Spleen (tissue), 7 donors: ENCODE measurements at regions not wholly inside any gene's neighbourhood (a gene's known extent, or its start where the extent isn't known, plus 50 kb on each side); places are given as distances from the start of the nearest gene placed in this dataset.

Experiments
- POLR2A ChIP-seq, 3 donors: fragments of 450-650 bp; IDR thresholded peaks; one replicate each; pipeline ENCODE4 v1.5.1; 2017; ENCODE audit warnings: antibody characterized with exemption in 3 of 3, mild to moderate bottlenecking in 1 of 3
- TF ChIP-seq, protein P1 (sequence below), 11 experiments: fragments of 200-600 bp in 7 of 11; fragments of 450-650 bp in 4 of 11; sonication (generic) in 4 of 11; IDR thresholded peaks in 8 of 11; conservative IDR thresholded peaks in 3 of 11; 1 replicate in 7 of 11; 2 replicates in 4 of 11; pipeline versions ENCODE4 v1.4.0 to v1.8.0; 2016 to 2021; ENCODE audit warnings: antibody characterized with exemption in 11 of 11, inconsistent platforms in 4 of 11, mild to moderate bottlenecking in 1 of 11
- donor health status: DM: no; HTN: no; CAD: no; lungs with moderate emphysema.
- donor health status: DM: no; HTN: no; CAD: no.
- donor health status: DM: no; HTN: no; CAD: no.

DNA sequence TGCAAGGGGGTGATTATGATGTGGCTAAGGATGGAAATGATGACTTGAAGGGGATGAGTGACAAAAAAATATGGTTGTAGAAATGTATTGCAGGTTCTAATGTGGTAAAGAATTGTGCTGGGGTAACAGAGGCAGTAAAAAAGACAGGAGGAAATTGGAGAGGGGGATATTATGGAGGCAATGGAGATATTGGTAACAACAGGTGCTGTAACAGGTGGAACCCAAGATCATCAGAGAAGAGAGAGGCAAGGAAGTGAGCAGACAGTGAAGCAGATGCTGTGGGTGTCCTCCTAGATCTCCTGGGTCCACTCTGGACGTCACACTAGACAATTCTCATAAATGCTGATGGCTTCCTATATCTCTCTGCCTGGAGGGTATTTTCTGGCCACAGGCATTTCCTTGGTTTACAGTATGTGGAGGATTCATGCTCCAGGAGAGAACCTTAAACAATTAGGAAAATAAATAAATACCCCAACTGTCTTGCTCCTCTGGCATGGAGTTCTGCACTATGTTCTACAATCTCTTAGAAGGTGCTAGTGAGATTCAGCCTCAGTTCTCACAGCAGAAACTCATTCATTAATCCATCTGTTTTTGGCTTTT is 620.3 kb upstream of the PLXNA2 start:
- no peak for TF ChIP-seq POLR2A (IDR thresholded peaks at IDR 0.05)
- TF ChIP-seq, protein P1, sequence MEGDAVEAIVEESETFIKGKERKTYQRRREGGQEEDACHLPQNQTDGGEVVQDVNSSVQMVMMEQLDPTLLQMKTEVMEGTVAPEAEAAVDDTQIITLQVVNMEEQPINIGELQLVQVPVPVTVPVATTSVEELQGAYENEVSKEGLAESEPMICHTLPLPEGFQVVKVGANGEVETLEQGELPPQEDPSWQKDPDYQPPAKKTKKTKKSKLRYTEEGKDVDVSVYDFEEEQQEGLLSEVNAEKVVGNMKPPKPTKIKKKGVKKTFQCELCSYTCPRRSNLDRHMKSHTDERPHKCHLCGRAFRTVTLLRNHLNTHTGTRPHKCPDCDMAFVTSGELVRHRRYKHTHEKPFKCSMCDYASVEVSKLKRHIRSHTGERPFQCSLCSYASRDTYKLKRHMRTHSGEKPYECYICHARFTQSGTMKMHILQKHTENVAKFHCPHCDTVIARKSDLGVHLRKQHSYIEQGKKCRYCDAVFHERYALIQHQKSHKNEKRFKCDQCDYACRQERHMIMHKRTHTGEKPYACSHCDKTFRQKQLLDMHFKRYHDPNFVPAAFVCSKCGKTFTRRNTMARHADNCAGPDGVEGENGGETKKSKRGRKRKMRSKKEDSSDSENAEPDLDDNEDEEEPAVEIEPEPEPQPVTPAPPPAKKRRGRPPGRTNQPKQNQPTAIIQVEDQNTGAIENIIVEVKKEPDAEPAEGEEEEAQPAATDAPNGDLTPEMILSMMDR (IDR thresholded peaks at IDR 0.05 in 8 of 11, conservative IDR thresholded peaks at IDR 0.05 in 3 of 11), result no peak
